Upper lobe of left lung (tissue), 4 donors: ENCODE measurements at regions not wholly inside any gene's neighbourhood (a gene's known extent, or its start where the extent isn't known, plus 50 kb on each side); places are given as distances from the start of the nearest gene placed in this dataset.

Experiments
- EP300 ChIP-seq, 4 donors: sonication (generic); formaldehyde crosslinking; IDR thresholded peaks; one replicate each; pipeline ENCODE4 v1.5.1; 2017; ENCODE audit warnings: antibody characterized with exemption in 4 of 4, control low read depth in 2 of 4
- POLR2A ChIP-seq, 4 donors: fragments of 450-650 bp; IDR thresholded peaks; one replicate each; pipeline ENCODE4 v1.5.1; 2016 to 2017; ENCODE audit warnings: antibody characterized with exemption in 4 of 4, mild to moderate bottlenecking in 2 of 4
- POLR2AphosphoS5 ChIP-seq, 2 donors: sonication (generic); formaldehyde crosslinking; IDR thresholded peaks; one replicate each; pipeline ENCODE4 v1.5.1; 2017; ENCODE audit warnings: antibody characterized with exemption in 2 of 2
- TF ChIP-seq, protein P1 (sequence below), 6 experiments: fragments of 450-650 bp in 4 of 6; fragments of 200-600 bp in 2 of 6; sonication (generic) in 2 of 6; IDR thresholded peaks; one replicate each; pipeline ENCODE4 v1.5.1; 2016 to 2019; ENCODE audit warnings: antibody characterized with exemption in 6 of 6

DNA sequence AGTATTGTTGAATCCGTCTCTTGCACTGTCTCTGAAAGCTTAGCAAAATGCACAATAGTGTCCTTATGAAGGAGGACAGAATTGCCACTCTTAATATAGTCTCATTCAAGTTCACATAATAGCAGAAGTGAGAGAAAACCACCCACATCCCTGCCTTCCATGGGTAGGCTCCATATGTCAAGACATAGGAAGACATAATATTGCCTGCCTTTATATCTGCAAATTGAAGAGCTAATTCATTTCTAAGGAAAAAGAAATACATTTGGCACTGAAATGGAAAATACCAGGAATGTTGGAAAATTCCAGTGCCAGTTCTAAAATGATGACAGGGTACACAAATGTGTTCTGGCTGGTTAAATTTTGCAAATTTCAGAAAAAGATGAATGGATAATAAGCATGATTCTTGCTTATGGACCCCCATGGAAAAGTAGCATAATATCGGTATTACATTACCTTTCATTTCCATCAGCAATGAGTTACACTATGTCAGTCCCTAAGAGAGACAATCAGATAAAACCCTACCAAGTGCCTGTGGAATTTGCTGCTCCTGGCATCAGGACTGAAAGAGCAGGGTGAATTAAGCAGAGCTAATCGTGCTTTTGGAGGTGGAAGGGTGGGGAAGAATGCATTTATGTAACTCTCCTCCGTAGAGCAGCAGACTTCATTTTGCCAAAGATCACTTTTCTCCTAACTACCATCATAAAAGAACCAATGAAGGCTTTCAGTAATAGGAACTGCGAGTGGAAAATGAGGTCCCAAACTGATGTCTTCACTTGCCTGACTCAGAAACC, 312.6 kb downstream of the FGFR2 start:
- no peak for TF ChIP-seq POLR2A (IDR thresholded peaks at IDR 0.05)
- TF ChIP-seq, protein P1, sequence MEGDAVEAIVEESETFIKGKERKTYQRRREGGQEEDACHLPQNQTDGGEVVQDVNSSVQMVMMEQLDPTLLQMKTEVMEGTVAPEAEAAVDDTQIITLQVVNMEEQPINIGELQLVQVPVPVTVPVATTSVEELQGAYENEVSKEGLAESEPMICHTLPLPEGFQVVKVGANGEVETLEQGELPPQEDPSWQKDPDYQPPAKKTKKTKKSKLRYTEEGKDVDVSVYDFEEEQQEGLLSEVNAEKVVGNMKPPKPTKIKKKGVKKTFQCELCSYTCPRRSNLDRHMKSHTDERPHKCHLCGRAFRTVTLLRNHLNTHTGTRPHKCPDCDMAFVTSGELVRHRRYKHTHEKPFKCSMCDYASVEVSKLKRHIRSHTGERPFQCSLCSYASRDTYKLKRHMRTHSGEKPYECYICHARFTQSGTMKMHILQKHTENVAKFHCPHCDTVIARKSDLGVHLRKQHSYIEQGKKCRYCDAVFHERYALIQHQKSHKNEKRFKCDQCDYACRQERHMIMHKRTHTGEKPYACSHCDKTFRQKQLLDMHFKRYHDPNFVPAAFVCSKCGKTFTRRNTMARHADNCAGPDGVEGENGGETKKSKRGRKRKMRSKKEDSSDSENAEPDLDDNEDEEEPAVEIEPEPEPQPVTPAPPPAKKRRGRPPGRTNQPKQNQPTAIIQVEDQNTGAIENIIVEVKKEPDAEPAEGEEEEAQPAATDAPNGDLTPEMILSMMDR (IDR thresholded peaks at IDR 0.05): no peak
- no peak for TF ChIP-seq EP300 (IDR thresholded peaks at IDR 0.05)
- no peak for TF ChIP-seq POLR2AphosphoS5 (IDR thresholded peaks at IDR 0.05)
